K562 (cell line): ENCODE measurements at regions not wholly inside any gene's neighbourhood (a gene's known extent, or its start where the extent isn't known, plus 50 kb on each side); places are given as distances from the start of the nearest gene placed in this dataset.

Experiments used
- GABPA ChIP-seq: fragments of 200-800 bp; sonication (Bioruptor generic); conservative IDR thresholded peaks from 2 replicates; pipeline ENCODE4 v1.6.1; 2016; ENCODE audit warnings: low read depth, missing genetic modification characterization, missing compliant biosample characterization
- HEY1 ChIP-seq: fragments of 250-450 bp; sonication (Bioruptor Pico); IDR thresholded peaks from 2 replicates; pipeline ENCODE4 v1.5.0; 2020; ENCODE audit warnings: mild to moderate bottlenecking, moderate library complexity, borderline replicate concordance
- ILF3 ChIP-seq: fragments of 450-650 bp; IDR thresholded peaks from 2 replicates; pipeline ENCODE4 v1.6.1; 2018; ENCODE audit warnings: antibody characterized with exemption, mild to moderate bottlenecking, moderate library complexity, borderline replicate concordance
- KDM4B ChIP-seq, 2 experiments: fragments of 450-650 bp in 1 of 2; sonication (generic) in 1 of 2; IDR thresholded peaks; 2 replicates each; pipeline ENCODE4 v1.6.1; 2016 to 2017; ENCODE audit warnings: borderline replicate concordance in 2 of 2, antibody characterized with exemption in 1 of 2, low read depth in 1 of 2, mild to moderate bottlenecking in 1 of 2
- MCM2 ChIP-seq: fragments of 450-650 bp; IDR thresholded peaks from 2 replicates; pipeline ENCODE4 v1.6.1; 2017; ENCODE audit warnings: low read depth, mild to moderate bottlenecking
- MLX ChIP-seq, 2 experiments: fragments of 450-650 bp in 1 of 2; sonication (generic) in 1 of 2; formaldehyde crosslinking; conservative IDR thresholded peaks; 2 replicates each; pipeline versions ENCODE4 v1.4.0 to v1.8.1; 2020 to 2022; ENCODE audit warnings: mild to moderate bottlenecking in 1 of 2, missing genetic modification reagents in 1 of 2
- RBM14 ChIP-seq: fragments of 200-400 bp; formaldehyde crosslinking; IDR thresholded peaks from 2 replicates; pipeline ENCODE4 v1.6.1; 2018; ENCODE audit warnings: low read depth, mild to moderate bottlenecking, low read length, moderate library complexity, borderline replicate concordance; ENCODE audit not compliant: insufficient read depth
- SP2 ChIP-seq: IDR thresholded peaks from 2 replicates; pipeline ENCODE4 v1.6.1; 2011; ENCODE audit warnings: mild to moderate bottlenecking, low read depth, low read length, moderate library complexity; ENCODE audit not compliant: poor library complexity, severe bottlenecking; ENCODE audit errors: extremely low read depth
- SREBF2 ChIP-seq: sonication (generic); formaldehyde crosslinking; IDR thresholded peaks from 2 replicates; pipeline ENCODE4 v1.4.0; 2020; ENCODE audit warnings: mild to moderate bottlenecking, missing genetic modification reagents
- TCF15 ChIP-seq: fragments of 250-450 bp; sonication (Bioruptor Pico); IDR thresholded peaks from 2 replicates; pipeline ENCODE4 v1.8.0; 2022; ENCODE audit warnings: moderate library complexity, mild to moderate bottlenecking, inconsistent platforms
- TCF7L2 ChIP-seq: fragments of 150-350 bp; IDR thresholded peaks from 2 replicates; pipeline ENCODE4 v1.6.1; 2016; ENCODE audit warnings: low read depth, mild to moderate bottlenecking, low read length, moderate library complexity
- TFAP4 ChIP-seq: sonication (generic); formaldehyde crosslinking; IDR thresholded peaks from 2 replicates; pipeline ENCODE4 v1.8.0; 2022; ENCODE audit warnings: missing genetic modification reagents, mild to moderate bottlenecking, moderate library complexity, borderline replicate concordance
- THRAP3 ChIP-seq: fragments of 450-650 bp; IDR thresholded peaks from 2 replicates; pipeline ENCODE4 v1.6.1; 2016; ENCODE audit warnings: mild to moderate bottlenecking, inconsistent platforms, borderline replicate concordance
- ZBTB34 ChIP-seq: fragments of 250-450 bp; sonication (Bioruptor Pico); IDR thresholded peaks from 2 replicates; pipeline ENCODE4 v1.8.0; 2021; ENCODE audit warnings: mild to moderate bottlenecking, moderate library complexity
- ZNF316 ChIP-seq: fragments of 450-650 bp; IDR thresholded peaks from 2 replicates; pipeline ENCODE4 v1.6.1; 2016

- TF ChIP-seq MCM2 (no peak), SP2 (no peak), TCF7L2 (no peak), GABPA (tag) (no peak), MLX (CRISPR knock-in tag; conservative IDR thresholded peaks at IDR 0.05) (no peak), KDM4B (IDR thresholded peaks at IDR 0.05; ENCODE audit: borderline replicate concordance in 2 of 2, low read depth in 1 of 2) (no peak), ZNF316 (no peak), SREBF2 (CRISPR knock-in tag) (no peak), TFAP4 (CRISPR knock-in tag) (no peak), HEY1 (CRISPR knock-in tag) (no peak), ILF3 (no peak), TCF15 (CRISPR knock-in tag) (no peak), RBM14 (no peak), ZBTB34 (CRISPR knock-in tag) (no peak), THRAP3 (no peak)
Observed at GRCh38 chr4:28890949-28891775, 1829.0 kb upstream of the PCDH7 start (continued).
